A549 (cell line): ENCODE measurements at regions not wholly inside any gene's neighbourhood (a gene's known extent, or its start where the extent isn't known, plus 50 kb on each side); places are given as distances from the start of the nearest gene placed in this dataset.

Experiments used
- ATAC-seq, 2 experiments: fragments of 200-7000 bp in 1 of 2; fragments of >200 bp in 1 of 2; cut with Nextera tagmentation in 1 of 2; cut with Tn5 transposase in 1 of 2; 3 replicates each; pipeline versions ENCODE4 v1.8.0 to v1.9.1; 2018 to 2020; ENCODE audit warnings: mild to moderate bottlenecking in 1 of 2, moderate library complexity in 1 of 2
- CTCF ChIA-PET: fragments of 300-600 bp; sonication (Branson Sonifier 250); formaldehyde crosslinking; extraction: SDS; loops from one replicate; lab custom pipeline; 2021; ENCODE audit warnings: antibody characterized with exemption, inconsistent platforms; lab: Yijun Ruan, JAX
- POLR2A ChIA-PET: fragments of 350-600 bp; formaldehyde crosslinking; extraction: SDS; loops from one replicate; lab custom pipeline; 2021; ENCODE audit warnings: antibody characterized with exemption, inconsistent platforms; lab: Yijun Ruan, JAX
- DNase-seq, 2 experiments: peaks; one replicate each; pipeline versions ENCODE4 v3.0.0 to v3.0.0-alpha.2; 2011 to 2016; ENCODE audit warnings: low read depth in 1 of 2, low spot score in 1 of 2
- FAIRE-seq: peaks from 2 replicates; lab custom pipeline; 2011; peaks lifted over from hg19 to GRCh38; lab: Jason Lieb, UNC
- H3K27ac ChIP-seq, 2 experiments: fragments of >200 bp; sonication (Bioruptor Twin); formaldehyde crosslinking; 3 replicates each; pipeline ENCODE4 v1.5.1; 2016 to 2017
- H3K4me1 ChIP-seq: fragments of >200 bp; sonication (Bioruptor Twin); formaldehyde crosslinking; 3 replicates; pipeline ENCODE4 v1.6.1; 2016
- H3K4me2 ChIP-seq: fragments of >200 bp; sonication (Bioruptor Twin); formaldehyde crosslinking; 3 replicates; pipeline ENCODE4 v1.6.1; 2016
- H3K4me3 ChIP-seq: fragments of >200 bp; sonication (Bioruptor Twin); formaldehyde crosslinking; 3 replicates; pipeline ENCODE4 v1.5.1; 2016
- H3K9me3 ChIP-seq: fragments of >200 bp; sonication (Bioruptor Twin); formaldehyde crosslinking; 3 replicates; pipeline ENCODE4 v1.6.1; 2016
- BHLHE40 ChIP-seq: IDR thresholded peaks from 2 replicates; pipeline ENCODE4 v1.6.1; 2012; ENCODE audit warnings: low read depth, low read length, inconsistent platforms
- CHD2 ChIP-seq: fragments of 150-350 bp; IDR thresholded peaks from 2 replicates; pipeline ENCODE4 v1.6.1; 2014; ENCODE audit warnings: low read length; ENCODE audit not compliant: partially characterized antibody
- CHD4 ChIP-seq: fragments of 200-600 bp; sonication (generic); IDR thresholded peaks from 2 replicates; pipeline ENCODE4 v1.6.1; 2016; ENCODE audit warnings: antibody characterized with exemption, mild to moderate bottlenecking, borderline replicate concordance
- ESRRA ChIP-seq: fragments of 150-350 bp; IDR thresholded peaks from 2 replicates; pipeline ENCODE4 v1.6.1; 2014; ENCODE audit warnings: mild to moderate bottlenecking, low read length, borderline replicate concordance
- HEYL ChIP-seq: fragments of 250-450 bp; sonication (Bioruptor Pico); IDR thresholded peaks from 2 replicates; pipeline ENCODE4 v1.8.0; 2021; ENCODE audit warnings: mild to moderate bottlenecking, moderate library complexity
- JUN ChIP-seq, 2 experiments: fragments of >200 bp; sonication (Bioruptor Twin); formaldehyde crosslinking; IDR thresholded peaks; 2 replicates in 1 of 2; 3 replicates in 1 of 2; pipeline ENCODE4 v1.6.1; 2016 to 2017
- KDM1A ChIP-seq: fragments of 200-600 bp; sonication (generic); IDR thresholded peaks from 2 replicates; pipeline ENCODE4 v1.6.1; 2016; ENCODE audit warnings: low read depth, mild to moderate bottlenecking
- MAFK ChIP-seq: fragments of 450-650 bp; IDR thresholded peaks from 2 replicates; pipeline ENCODE4 v1.6.1; 2014; ENCODE audit not compliant: partially characterized antibody
- NPAS2 ChIP-seq: fragments of 250-450 bp; sonication (Bioruptor Pico); IDR thresholded peaks from 2 replicates; pipeline ENCODE4 v1.8.0; 2022; ENCODE audit warnings: mild to moderate bottlenecking, moderate library complexity, borderline replicate concordance
- NR3C1 ChIP-seq: fragments of >200 bp; sonication (Bioruptor Twin); formaldehyde crosslinking; IDR thresholded peaks from 3 replicates; pipeline ENCODE4 v1.6.1; 2017
- PHF8 ChIP-seq: fragments of 200-600 bp; sonication (generic); IDR thresholded peaks from 2 replicates; pipeline ENCODE4 v1.6.1; 2016; ENCODE audit warnings: low read depth, mild to moderate bottlenecking, antibody characterized with exemption, moderate library complexity, borderline replicate concordance
- POLR2AphosphoS2 ChIP-seq: conservative IDR thresholded peaks from 2 replicates; pipeline ENCODE4 v1.6.1; 2012; ENCODE audit warnings: low read length, improper control_type of control experiment, inconsistent platforms
- RAD21 ChIP-seq, 2 experiments: fragments of >200 bp in 1 of 2; sonication (Bioruptor Twin) in 1 of 2; formaldehyde crosslinking in 1 of 2; IDR thresholded peaks in 1 of 2; conservative IDR thresholded peaks in 1 of 2; 2 replicates in 1 of 2; 3 replicates in 1 of 2; pipeline ENCODE4 v1.6.1; 2012 to 2018; ENCODE audit warnings: inconsistent platforms in 1 of 2
- RNF2 ChIP-seq: fragments of 200-600 bp; sonication (generic); IDR thresholded peaks from 2 replicates; pipeline ENCODE4 v1.6.1; 2016; ENCODE audit warnings: low read depth, mild to moderate bottlenecking, antibody characterized with exemption, moderate library complexity, borderline replicate concordance
- TFCP2L1 ChIP-seq: fragments of 250-450 bp; sonication (Bioruptor Pico); IDR thresholded peaks from 2 replicates; pipeline ENCODE4 v1.5.0; 2021; ENCODE audit warnings: mild to moderate bottlenecking
- WGBS: methylation state at CpG from one replicate; pipeline ENCODE4 v1.1.6; 2017; ENCODE audit errors: missing lambda C conversion rate; 5-methylcytosine and 5-hydroxymethylcytosine counted together
- TF ChIP-seq, protein P1 (sequence below): fragments of 200-600 bp; sonication (generic); IDR thresholded peaks from 2 replicates; pipeline ENCODE4 v1.6.1; 2016; ENCODE audit warnings: antibody characterized with exemption, mild to moderate bottlenecking, moderate library complexity
- TF ChIP-seq, protein P2 (sequence below): fragments of >200 bp; sonication (Bioruptor Twin); formaldehyde crosslinking; IDR thresholded peaks from 2 replicates; pipeline ENCODE4 v1.6.1; 2016
- TF ChIP-seq, protein P3 (sequence below): fragments of 250-450 bp; sonication (Bioruptor Pico); IDR thresholded peaks from 2 replicates; pipeline ENCODE4 v1.5.0; 2020; ENCODE audit warnings: low read depth, mild to moderate bottlenecking, moderate library complexity
- TF ChIP-seq, protein P4 (sequence below): fragments of 250-450 bp; sonication (Bioruptor Pico); IDR thresholded peaks from 2 replicates; pipeline ENCODE4 v1.5.0; 2021; ENCODE audit warnings: mild to moderate bottlenecking, moderate library complexity, borderline replicate concordance

DNA sequence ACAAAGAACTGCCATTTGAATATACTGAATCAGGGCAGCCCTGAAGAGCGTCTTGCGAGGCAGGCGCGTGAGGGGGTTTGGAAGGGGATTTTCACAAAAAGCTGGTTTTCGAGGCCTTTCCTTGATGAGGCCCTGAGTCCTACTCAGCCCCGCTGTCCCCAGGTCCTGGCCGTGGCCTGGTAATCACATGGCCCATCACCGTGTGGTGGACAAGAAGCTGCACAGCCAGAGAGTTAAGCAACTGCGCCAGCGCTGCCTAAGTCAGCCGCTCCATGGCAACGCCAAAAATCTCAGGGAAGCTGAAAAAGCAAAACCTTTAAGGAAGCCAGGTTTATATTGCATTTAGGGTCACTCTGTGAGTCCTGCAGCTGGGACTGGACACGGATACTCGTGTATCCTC is 341.2 kb upstream of the MYT1L start:
- DNase-seq: no peak
- Histone ChIP-seq H3K4me1 (no peaks in the 10 kb centered on the region), H3K9me3 (no peaks in the 10 kb centered on the region), H3K4me2 (no peak overlapping the region), H3K4me3 (no peak overlapping the region)
- POLR2A ChIA-PET: no interaction called here
- no peak for FAIRE-seq
- 68% methylated on average over 14 of the region's 14 CpGs for WGBS
- TF ChIP-seq ESRRA (no peak), CHD2 (no peak), RAD21 (conservative IDR thresholded peaks at IDR 0.05 in 1 of 2, IDR thresholded peaks at IDR 0.05 in 1 of 2) (no peak)
- TF ChIP-seq, protein P1, sequence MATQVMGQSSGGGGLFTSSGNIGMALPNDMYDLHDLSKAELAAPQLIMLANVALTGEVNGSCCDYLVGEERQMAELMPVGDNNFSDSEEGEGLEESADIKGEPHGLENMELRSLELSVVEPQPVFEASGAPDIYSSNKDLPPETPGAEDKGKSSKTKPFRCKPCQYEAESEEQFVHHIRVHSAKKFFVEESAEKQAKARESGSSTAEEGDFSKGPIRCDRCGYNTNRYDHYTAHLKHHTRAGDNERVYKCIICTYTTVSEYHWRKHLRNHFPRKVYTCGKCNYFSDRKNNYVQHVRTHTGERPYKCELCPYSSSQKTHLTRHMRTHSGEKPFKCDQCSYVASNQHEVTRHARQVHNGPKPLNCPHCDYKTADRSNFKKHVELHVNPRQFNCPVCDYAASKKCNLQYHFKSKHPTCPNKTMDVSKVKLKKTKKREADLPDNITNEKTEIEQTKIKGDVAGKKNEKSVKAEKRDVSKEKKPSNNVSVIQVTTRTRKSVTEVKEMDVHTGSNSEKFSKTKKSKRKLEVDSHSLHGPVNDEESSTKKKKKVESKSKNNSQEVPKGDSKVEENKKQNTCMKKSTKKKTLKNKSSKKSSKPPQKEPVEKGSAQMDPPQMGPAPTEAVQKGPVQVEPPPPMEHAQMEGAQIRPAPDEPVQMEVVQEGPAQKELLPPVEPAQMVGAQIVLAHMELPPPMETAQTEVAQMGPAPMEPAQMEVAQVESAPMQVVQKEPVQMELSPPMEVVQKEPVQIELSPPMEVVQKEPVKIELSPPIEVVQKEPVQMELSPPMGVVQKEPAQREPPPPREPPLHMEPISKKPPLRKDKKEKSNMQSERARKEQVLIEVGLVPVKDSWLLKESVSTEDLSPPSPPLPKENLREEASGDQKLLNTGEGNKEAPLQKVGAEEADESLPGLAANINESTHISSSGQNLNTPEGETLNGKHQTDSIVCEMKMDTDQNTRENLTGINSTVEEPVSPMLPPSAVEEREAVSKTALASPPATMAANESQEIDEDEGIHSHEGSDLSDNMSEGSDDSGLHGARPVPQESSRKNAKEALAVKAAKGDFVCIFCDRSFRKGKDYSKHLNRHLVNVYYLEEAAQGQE: no peak
- TF ChIP-seq, all 56 proteins: peak for 0
- ATAC-seq: no peak
- CTCF ChIA-PET: interaction anchor here (1.1 to 1.3 kb wide), 2 partner anchors 11 to 26 kb away, joined by 3 read pairs; no protein-coding TSS in a partner anchor
- H3K27ac ChIP-seq: no peak overlapping the region

DNA sequence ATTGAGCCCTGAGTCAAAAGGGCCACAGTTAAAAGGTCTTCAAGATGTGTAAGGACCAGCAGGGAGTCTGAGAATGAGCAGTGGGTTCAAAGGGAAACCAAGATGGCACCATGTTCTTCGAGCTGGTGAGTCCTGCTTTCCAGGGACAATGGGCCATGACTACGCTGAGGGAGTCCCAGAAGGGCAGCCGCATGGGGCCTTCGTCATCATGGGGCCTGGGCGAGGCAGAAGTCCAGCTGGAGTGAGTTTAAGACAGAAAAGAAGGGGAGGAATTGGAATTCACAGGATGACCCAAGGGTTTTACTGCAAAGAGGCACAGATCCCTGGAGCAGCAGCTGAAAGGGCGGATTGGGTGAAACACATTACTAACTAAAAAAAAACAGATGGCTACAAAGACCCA is 340.8 kb upstream of the MYT1L start:
- Histone ChIP-seq H3K27ac (no peak overlapping the region), H3K4me2 (no peak overlapping the region), H3K4me1 (no peaks in the 10 kb centered on the region), H3K4me3 (no peak overlapping the region), H3K9me3 (no peaks in the 10 kb centered on the region)
- DNase-seq (no peak), FAIRE-seq (no peak), ATAC-seq (no peak)
- ChIA-PET POLR2A (no interaction called here), CTCF (interaction anchor here (0.6 to 1.1 kb wide), 2 partner anchors 27 to 677 kb away, joined by 3 read pairs; no protein-coding TSS in a partner anchor)
- TF ChIP-seq POLR2AphosphoS2: no peak
- no peak for TF ChIP-seq JUN (IDR thresholded peaks at IDR 0.05)
- no peak for TF ChIP-seq PHF8
- no peak for TF ChIP-seq NR3C1
- no peak for TF ChIP-seq NPAS2
- no peak for TF ChIP-seq TFCP2L1 (CRISPR knock-in tag)
- TF ChIP-seq MAFK: no peak
- TF ChIP-seq, protein P2, sequence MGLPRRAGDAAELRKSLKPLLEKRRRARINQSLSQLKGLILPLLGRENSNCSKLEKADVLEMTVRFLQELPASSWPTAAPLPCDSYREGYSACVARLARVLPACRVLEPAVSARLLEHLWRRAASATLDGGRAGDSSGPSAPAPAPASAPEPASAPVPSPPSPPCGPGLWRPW: no peak
- TF ChIP-seq KDM1A: no peak
- no peak for TF ChIP-seq BHLHE40
- no peak for TF ChIP-seq RNF2
- no peak for TF ChIP-seq CHD4
- TF ChIP-seq, protein P3, sequence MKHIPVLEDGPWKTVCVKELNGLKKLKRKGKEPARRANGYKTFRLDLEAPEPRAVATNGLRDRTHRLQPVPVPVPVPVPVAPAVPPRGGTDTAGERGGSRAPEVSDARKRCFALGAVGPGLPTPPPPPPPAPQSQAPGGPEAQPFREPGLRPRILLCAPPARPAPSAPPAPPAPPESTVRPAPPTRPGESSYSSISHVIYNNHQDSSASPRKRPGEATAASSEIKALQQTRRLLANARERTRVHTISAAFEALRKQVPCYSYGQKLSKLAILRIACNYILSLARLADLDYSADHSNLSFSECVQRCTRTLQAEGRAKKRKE (CRISPR knock-in tag): no peak
- TF ChIP-seq, protein P4, sequence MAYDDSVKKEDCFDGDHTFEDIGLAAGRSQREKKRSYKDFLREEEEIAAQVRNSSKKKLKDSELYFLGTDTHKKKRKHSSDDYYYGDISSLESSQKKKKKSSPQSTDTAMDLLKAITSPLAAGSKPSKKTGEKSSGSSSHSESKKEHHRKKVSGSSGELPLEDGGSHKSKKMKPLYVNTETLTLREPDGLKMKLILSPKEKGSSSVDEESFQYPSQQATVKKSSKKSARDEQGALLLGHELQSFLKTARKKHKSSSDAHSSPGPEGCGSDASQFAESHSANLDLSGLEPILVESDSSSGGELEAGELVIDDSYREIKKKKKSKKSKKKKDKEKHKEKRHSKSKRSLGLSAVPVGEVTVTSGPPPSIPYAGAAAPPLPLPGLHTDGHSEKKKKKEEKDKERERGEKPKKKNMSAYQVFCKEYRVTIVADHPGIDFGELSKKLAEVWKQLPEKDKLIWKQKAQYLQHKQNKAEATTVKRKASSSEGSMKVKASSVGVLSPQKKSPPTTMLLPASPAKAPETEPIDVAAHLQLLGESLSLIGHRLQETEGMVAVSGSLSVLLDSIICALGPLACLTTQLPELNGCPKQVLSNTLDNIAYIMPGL (CRISPR knock-in tag): no peak
- no peak for TF ChIP-seq HEYL (CRISPR knock-in tag)
- WGBS: 47% methylated on average over 6 of the region's 6 CpGs
